H54 (cell line): ENCODE measurements at regions not wholly inside any gene's neighbourhood (a gene's known extent, or its start where the extent isn't known, plus 50 kb on each side); places are given as distances from the start of the nearest gene placed in this dataset.

Source experiments
- DNase-seq: peaks from one replicate; pipeline ENCODE4 v3.0.0; 2011; ENCODE audit warnings: low spot score, mixed read lengths; ENCODE audit not compliant: insufficient read length
- FAIRE-seq: peaks from 3 replicates; lab custom pipeline; 2011; peaks lifted over from hg19 to GRCh38; lab: Jason Lieb, UNC
- POLR2A ChIP-seq: IDR thresholded peaks from 2 replicates; pipeline ENCODE4 v1.6.1; 2011; ENCODE audit warnings: low read depth, mild to moderate bottlenecking, low read length

GRCh38 chr6:19479551-19479950 lies 357.6 kb upstream of the ID4 start:
- no peak for TF ChIP-seq POLR2A
- FAIRE-seq (no peak), DNase-seq (no peak)

- no peak for DNase-seq
- no peak for FAIRE-seq
Observed at GRCh38 chr6:19492636-19493405, 344.3 kb upstream of the ID4 start.

GRCh38 chr6:19501737-19502245 lies 335.4 kb upstream of the ID4 start:
- FAIRE-seq (no peak), DNase-seq (no peak)

More at GRCh38 chr6:19492636-19493405, 344.3 kb upstream of the ID4 start:
- TF ChIP-seq POLR2A, result no peak

GRCh38 chr6:19502301-19502700 lies 334.9 kb upstream of the ID4 start:
- no peak for TF ChIP-seq POLR2A
- FAIRE-seq (no peak), DNase-seq (no peak)

More at GRCh38 chr6:19501737-19502245, 335.4 kb upstream of the ID4 start:
- TF ChIP-seq POLR2A, result no peak

GRCh38 chr6:19515939-19516338 lies 321.2 kb upstream of the ID4 start:
- no peak for DNase-seq
- no peak for FAIRE-seq
- no peak for TF ChIP-seq POLR2A

GRCh38 chr6:19519941-19520340 lies 317.2 kb upstream of the ID4 start:
- TF ChIP-seq POLR2A, result no peak
- FAIRE-seq (no peak), DNase-seq (no peak)

- TF ChIP-seq POLR2A, result no peak
- DNase-seq (no peak), FAIRE-seq (no peak)
Observed at GRCh38 chr6:19524366-19525186, 312.6 kb upstream of the ID4 start.

GRCh38 chr6:19525673-19526072 lies 311.5 kb upstream of the ID4 start:
- FAIRE-seq, result no peak
- DNase-seq, result no peak
- TF ChIP-seq POLR2A, result no peak

- TF ChIP-seq POLR2A, result no peak
- no peak for FAIRE-seq
- no peak for DNase-seq
Observed at GRCh38 chr6:19530188-19530587, 307.0 kb upstream of the ID4 start.

- DNase-seq, result no peak
- no peak for TF ChIP-seq POLR2A
- FAIRE-seq, result no peak
Observed at GRCh38 chr6:19535351-19535750, 301.8 kb upstream of the ID4 start.

GRCh38 chr6:19536838-19537237 lies 300.3 kb upstream of the ID4 start:
- no peak for TF ChIP-seq POLR2A
- no peak for FAIRE-seq
- no peak for DNase-seq

- TF ChIP-seq POLR2A, result no peak
- DNase-seq, result no peak
- no peak for FAIRE-seq
Observed at GRCh38 chr6:19538096-19538495, 299.1 kb upstream of the ID4 start.

- DNase-seq (no peak), FAIRE-seq (no peak)
- no peak for TF ChIP-seq POLR2A
Observed at GRCh38 chr6:19547507-19547906, 289.7 kb upstream of the ID4 start.

GRCh38 chr6:19549109-19549508 lies 288.1 kb upstream of the ID4 start:
- FAIRE-seq (no peak), DNase-seq (no peak)
- no peak for TF ChIP-seq POLR2A
